ENCODE measurements at regions not wholly inside any gene's neighbourhood (a gene's known extent, or its start where the extent isn't known, plus 50 kb on each side); places are given as distances from the start of the nearest gene placed in this dataset.

DNA sequence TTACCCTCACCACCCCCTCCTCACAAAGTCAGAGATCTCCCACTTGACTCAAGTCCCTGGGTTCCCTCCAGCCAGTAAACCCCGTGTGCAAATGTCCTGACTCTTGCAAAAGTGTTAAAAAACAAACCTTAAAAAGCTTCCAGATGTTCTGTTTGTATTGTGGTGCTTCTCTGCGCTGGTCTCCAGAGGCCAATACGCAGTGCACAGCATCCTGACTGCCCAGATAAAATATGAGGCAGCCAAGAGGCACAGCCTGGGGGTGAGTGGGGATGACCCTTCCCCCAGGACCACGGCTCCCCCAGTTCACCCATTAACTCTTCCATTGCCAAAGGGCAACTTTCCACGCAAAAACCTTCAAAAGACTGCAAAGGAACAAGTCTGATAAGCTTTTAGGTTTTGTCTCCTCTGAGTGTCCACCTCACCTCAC is 291.8 kb downstream of the SOX9 start:
- no peak overlapping the region for H3K4me3 Mint-ChIP-seq (ENCODE audit: unreplicated experiment)
- DNase-seq (ENCODE audit: extremely low spot score, unreplicated experiment) = no peak
- peaks cover 5% of the 10 kb centered on the region for H3K9me3 Mint-ChIP-seq (ENCODE audit: unreplicated experiment)
- TF ChIP-seq CTCF (IDR thresholded peaks at IDR 0.05) = no peak
- H3K27ac Mint-ChIP-seq (ENCODE audit: unreplicated experiment) = no peak overlapping the region
- peaks cover 5% of the 10 kb centered on the region for H3K36me3 Mint-ChIP-seq (ENCODE audit: unreplicated experiment)
- H3K4me1 Mint-ChIP-seq (ENCODE audit: unreplicated experiment) = peaks cover 21% of the 10 kb centered on the region
- no peaks in the 10 kb centered on the region for H3K27me3 Mint-ChIP-seq (ENCODE audit: unreplicated experiment)

DNA sequence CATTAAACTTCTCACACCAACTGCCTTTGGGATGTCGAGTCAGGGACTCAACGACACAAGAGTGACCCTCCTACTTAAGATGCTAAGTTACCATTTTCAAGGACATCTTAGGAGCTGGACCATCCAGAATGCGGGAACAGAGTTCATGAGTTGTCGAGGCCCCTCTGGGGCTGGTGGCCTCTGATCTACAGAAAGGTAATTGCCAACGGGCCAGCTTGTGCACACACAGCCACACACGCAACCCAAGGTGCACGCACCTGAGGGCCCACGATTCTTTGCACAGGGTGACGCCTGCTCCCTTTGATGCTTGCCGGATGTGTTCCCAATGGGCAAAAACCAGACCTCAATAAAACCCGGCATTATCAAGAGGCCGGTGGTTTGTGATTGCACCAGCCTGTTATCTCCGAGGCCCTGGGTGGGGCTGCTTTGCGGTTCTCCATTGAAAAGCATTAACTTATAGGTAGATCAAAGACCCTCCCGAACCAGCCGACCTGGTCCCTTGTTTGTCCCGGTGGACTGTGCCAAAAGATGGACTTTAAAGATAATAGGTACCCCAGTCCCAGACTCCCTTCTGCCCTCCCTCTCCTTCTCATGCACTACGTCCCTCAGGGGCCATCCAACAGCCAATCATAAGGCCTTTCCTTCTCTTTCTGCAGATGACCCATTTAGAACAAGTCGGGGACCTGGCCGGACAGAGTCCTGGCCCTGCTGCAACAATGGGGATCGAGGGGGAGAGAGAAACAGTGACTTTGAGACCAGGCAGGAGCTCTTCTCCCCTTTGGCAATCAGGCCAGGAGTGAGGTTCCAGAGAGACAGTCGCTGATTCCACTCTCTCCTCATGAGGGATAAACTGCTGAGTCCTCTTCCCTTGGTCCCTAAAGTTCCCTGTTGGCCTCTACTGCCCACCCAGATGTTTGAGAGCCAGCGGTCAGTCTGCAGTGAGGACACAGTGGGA is 292.5 kb downstream of the SOX9 start:
- Mint-ChIP-seq H3K36me3 (ENCODE audit: unreplicated experiment) (peaks cover 9% of the 10 kb centered on the region), H3K4me1 (ENCODE audit: unreplicated experiment) (peaks cover 14% of the 10 kb centered on the region), H3K4me3 (ENCODE audit: unreplicated experiment) (no peak overlapping the region), H3K27me3 (ENCODE audit: unreplicated experiment) (no peaks in the 10 kb centered on the region), H3K27ac (ENCODE audit: unreplicated experiment) (no peak overlapping the region), H3K9me3 (ENCODE audit: unreplicated experiment) (peaks cover 9% of the 10 kb centered on the region)
- no peak for DNase-seq (ENCODE audit: extremely low spot score, unreplicated experiment)
- TF ChIP-seq CTCF (IDR thresholded peaks at IDR 0.05) = no peak

DNA sequence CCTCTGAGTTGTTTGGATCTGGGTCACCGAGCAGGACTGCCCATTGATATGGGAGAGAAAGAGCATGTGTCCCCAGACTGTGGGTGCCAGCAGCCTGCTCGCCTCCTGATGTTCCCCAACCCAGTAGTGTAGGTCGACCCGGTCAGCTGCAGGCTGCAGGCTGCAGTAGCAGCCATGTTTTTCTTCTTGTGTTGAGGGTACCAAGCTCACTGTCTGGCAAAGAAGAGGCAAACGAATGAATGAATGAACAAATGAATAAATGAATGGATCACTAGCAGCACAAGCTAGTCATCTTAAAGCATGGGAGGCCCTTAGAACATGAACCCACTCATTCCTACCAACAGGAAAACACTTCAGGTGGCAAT is 293.2 kb downstream of the SOX9 start:
- no peak for TF ChIP-seq CTCF (IDR thresholded peaks at IDR 0.05)
- Mint-ChIP-seq H3K9me3 (ENCODE audit: unreplicated experiment) (peaks cover 16% of the 10 kb centered on the region), H3K27ac (ENCODE audit: unreplicated experiment) (no peak overlapping the region), H3K36me3 (ENCODE audit: unreplicated experiment) (peaks cover 16% of the 10 kb centered on the region), H3K27me3 (ENCODE audit: unreplicated experiment) (no peaks in the 10 kb centered on the region), H3K4me1 (ENCODE audit: unreplicated experiment) (peaks cover 8% of the 10 kb centered on the region), H3K4me3 (ENCODE audit: unreplicated experiment) (no peak overlapping the region)
- DNase-seq (ENCODE audit: extremely low spot score, unreplicated experiment) = no peak

- peaks cover 17% of the 10 kb centered on the region for H3K9me3 Mint-ChIP-seq (ENCODE audit: unreplicated experiment)
- no peak overlapping the region for H3K4me3 Mint-ChIP-seq (ENCODE audit: unreplicated experiment)
- DNase-seq (ENCODE audit: extremely low spot score, unreplicated experiment) = no peak
- peaks cover 7% of the 10 kb centered on the region for H3K4me1 Mint-ChIP-seq (ENCODE audit: unreplicated experiment)
- TF ChIP-seq CTCF (IDR thresholded peaks at IDR 0.05) = no peak
- H3K27me3 Mint-ChIP-seq (ENCODE audit: unreplicated experiment) = no peaks in the 10 kb centered on the region
- no peak overlapping the region for H3K27ac Mint-ChIP-seq (ENCODE audit: unreplicated experiment)
- H3K36me3 Mint-ChIP-seq (ENCODE audit: unreplicated experiment) = peaks cover 16% of the 10 kb centered on the region
Observed at GRCh38 chr17:72414967-72415853, 294.4 kb downstream of the SOX9 start.
